Stimulated activated CD4-positive, alpha-beta T cell treated with anti-CD3 and anti-CD28 coated beads, Interleukin-15, amount 100 ng/mL, for 48 hours (primary cell): ENCODE measurements at regions not wholly inside any gene's neighbourhood (a gene's known extent, or its start where the extent isn't known, plus 50 kb on each side); places are given as distances from the start of the nearest gene placed in this dataset.

ENCODE experiments used
- DNase-seq, 2 donors: peaks; one replicate each; pipeline ENCODE4 v3.0.0-alpha.2; 2020; ENCODE audit warnings: low read depth in 2 of 2

DNA sequence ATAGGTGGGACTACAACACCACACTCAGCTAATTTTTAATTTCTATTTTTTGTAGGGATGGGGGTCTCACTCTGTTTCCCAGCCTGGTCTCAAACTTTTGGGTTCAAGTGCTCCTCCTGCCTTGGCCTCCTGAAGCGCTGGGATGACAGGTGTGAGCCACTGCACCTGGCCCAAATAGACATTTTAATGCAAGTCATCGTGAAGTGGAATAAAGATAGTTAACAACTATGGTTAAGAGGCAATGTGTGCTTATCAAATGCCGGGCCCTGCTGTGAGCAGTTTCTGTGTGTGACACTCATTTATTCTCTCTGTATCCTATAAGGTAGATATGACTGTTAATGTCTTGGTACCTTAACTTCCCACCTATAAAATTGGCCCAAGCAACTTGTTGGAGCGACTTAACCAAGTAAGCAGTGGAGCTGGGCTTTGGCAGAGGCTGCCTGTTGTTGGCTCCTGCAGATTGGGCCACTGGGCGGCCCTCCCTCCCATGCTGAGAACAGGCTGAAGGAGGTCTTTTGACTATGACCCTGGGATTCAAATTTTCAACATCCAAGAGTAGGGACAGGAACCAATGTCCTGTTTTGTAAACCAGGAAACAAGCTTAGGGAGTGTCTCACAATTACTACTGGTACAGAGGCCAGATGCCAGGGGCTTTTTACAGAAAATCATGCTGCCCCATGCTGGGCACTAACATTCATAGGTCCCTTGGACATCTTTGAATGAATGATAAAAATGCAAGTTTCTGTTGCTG, 450.7 kb downstream of the TSHZ3 start:
- DNase-seq, result no peak

DNA sequence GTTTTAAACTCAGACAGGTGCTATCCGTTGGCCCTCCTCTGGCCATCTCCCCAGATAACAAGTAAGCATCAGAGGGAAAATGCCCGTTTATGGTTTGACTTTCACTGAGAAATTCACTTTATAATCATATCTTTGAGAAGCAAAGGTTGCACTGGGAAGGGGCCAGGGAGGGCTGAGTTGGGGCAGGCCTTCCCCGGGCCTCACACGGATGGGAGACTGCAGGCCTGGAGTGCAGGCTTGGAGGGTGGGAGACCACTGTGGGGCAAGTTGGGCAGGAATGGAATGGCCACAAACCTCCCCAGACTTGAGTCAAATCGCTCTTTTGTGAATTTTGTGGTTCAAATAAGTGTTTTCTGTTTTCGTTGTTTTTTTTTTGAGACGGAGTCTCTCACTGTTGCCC, 451.7 kb downstream of the TSHZ3 start:
- no peak for DNase-seq

DNA sequence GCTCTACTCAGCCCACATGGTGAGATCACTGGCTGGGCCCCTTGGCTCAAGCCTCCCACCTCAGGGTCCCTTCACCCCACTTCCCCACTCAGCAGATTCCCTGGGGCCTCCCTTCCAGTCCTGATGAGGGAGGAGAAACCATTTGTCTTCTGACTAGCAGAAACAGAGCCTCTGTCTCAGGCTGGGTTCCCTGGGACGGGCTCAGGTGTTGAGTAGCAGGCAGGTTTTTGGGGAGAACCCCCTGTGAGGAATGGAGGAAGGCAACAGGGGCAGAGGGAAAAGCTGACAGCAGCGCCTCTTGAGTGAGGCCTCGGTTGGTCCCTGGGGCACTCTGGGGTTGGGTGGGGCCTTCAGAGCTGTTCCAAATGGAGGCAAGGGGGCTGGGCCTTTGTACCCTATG, 452.2 kb downstream of the TSHZ3 start:
- DNase-seq, result no peak

DNA sequence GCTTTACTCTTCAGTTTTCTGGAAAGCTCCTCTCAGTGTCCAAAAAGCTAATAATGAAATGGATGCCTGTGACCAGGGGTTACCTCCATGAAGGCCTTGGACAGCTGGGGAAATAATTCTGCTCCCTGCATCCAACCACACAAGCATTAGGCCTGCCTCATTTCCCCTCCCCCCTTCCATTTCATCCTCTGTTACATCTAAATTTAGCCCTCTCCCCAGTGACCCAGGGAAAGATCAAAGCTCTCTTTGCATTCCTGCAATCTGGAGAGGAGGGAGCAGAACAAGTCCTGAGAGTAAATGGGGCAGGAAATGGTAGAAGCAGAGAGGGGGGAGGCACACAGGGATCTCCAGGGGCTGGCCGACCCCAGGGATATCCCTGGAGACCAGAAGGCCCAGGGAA, 452.7 kb downstream of the TSHZ3 start:
- DNase-seq, result no peak

DNA sequence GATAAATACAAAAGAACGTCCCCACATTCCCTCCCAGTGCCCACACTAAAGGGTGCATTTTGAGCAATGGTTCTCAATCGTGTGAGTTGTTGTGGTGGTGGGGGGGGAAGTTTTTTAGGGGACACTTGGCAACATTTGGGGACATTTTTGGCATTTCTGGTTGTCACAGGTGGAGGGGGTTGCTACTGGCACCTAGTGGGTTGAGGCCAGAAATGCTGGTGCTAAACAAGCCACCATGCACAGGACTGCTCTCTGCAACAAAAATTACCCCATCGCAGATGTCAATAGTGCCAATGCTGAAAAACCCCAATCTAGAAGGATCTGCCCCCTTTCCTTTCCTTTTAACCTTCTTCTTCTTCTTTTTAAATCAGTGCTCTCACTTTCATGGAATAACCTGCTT, 453.3 kb downstream of the TSHZ3 start:
- no peak for DNase-seq

DNA sequence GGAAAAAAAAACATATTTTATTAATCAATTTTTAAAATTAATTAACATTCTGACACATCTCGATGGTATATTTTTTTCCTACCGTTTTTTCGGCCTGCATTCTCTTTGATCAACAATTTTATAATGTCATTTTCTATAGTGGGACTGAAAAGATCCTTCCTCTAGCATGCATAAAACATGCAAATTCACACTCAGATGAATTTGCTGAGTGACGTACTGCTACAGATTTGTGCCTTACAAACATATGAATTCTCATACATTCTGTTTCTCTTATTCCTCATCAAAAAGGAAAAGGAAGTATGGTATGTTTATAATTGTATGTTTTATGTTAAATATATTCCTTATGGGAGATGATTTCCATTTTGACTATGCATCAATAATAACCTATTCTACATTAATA, 458.2 kb downstream of the TSHZ3 start:
- DNase-seq, result no peak

DNA sequence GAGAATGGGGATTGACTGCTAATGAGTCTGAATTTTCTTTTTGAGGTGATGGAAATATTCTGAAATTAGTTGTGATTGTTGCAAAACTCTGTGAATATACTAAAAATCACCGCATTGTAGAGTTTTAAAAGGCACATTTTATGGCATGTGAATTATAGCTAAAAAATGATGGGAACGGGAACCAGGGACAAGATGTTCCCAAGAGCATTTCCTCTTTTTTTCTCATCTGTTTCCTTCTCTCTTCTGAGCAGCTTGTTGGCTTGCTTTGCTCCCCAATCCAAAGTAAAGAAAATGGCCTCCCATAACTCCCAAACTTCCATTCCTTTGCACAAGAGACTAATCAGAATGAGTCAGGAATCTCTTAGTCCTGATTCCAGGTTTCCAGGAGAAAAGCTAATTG, 459.2 kb downstream of the TSHZ3 start:
- DNase-seq, result no peak

DNA sequence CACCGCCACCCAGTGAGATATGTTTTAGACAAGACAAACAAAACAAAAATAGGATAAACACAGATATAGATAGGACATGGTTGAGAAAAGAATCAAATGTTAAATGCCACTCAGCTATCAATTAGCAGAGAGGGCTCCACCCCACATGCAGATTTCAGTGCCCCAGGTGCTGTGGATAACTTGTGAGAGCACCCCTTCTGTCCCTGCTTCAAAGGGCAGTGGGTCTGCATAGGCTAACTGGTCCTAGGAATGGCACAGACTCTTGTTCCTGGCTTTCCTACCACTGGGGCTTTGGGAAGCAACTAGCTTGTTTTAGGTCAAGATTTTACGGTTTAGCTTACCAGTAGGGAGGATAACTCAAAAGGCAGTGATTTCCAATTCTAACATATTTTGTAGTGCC, 460.3 kb downstream of the TSHZ3 start:
- no peak for DNase-seq

DNA sequence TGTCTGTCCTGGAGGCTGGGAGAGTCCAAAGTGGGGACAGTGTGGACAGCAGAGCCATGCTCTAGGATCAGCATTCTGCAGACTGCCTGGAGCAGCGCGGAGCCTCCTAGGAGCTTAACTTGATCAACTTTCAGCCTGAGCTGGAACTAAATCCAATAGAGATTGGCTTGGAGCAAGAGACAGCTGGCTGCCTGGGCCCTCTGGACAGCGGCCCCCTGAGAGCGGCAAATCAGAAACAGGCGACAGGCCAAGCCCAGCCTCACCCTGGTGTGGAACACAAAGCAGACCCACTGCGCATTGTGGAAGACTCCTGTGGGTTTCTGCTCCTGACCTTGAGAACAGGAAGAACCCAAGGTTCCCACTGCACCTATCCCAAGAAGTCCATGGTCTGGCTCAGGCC, 462.2 kb downstream of the TSHZ3 start:
- no peak for DNase-seq

DNA sequence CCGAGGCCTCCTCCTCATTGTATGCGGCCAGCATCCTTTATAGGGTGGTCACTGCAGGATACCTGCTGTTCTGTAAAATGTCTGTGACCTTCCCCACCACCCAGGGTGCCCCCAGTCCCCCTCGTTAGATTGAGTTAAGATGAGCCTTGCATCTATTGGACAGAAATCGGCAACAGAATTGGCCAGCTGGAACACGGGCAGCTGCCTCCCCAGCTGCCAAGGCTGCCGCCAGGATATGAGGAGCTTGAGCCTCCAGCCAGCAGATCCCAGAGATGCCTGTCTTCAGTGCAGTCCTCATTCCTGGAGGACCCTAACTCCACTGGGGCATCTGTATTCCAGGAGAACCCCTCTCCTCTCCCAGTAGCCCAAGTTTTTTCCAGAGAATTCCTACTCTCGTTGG, 463.0 kb downstream of the TSHZ3 start:
- DNase-seq, result no peak

DNA sequence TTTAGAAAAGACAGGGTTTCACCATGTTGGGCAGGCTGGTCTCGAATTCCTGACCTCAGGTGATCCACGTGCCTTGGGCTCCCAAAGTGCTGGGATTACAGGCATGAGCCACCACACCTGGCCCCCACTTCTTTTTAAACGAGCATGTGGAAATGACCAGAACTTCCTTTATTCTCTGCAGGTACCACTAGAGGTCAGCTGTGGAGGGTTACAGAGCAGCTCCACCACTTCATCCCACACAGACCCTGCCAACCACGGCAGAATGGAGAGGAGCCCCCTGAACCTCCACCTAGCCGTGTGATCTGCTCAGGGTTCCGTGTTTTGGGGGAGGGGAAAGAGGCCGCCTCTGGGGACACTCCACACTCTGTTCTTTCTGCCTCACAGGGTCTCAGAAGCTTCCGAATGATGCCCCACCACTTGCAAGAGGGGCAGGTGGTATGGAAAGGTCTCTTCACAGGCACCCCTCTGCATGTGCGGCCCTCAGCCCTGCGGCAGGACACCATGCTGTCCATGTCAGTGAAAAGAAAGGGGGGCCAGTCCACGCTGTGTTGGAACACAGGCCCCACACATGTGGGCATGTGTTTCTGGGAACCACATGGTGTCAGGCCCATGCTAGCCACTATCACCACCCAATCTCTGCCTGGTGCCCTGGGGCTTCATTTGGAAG, 465.0 kb downstream of the TSHZ3 start:
- no peak for DNase-seq

DNA sequence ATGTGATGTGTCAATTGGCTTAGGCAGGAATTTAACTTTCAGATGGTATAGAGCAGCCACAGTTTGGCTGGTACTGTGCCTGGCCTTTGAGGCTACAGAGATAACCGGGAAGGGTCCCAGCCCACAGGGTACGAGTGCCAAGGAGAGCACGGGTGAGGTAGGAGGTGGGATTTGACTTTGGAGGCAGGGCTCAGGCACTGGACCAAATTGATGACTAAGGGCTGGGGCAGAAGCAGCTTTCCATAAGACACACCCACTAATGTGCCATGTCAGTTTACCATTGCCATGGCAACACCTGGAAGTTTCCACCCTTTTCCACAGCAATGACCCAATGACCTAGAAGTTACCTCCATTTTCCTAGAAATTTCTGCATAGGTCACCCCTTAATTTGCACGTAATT, 466.2 kb downstream of the TSHZ3 start:
- DNase-seq, result no peak

DNA sequence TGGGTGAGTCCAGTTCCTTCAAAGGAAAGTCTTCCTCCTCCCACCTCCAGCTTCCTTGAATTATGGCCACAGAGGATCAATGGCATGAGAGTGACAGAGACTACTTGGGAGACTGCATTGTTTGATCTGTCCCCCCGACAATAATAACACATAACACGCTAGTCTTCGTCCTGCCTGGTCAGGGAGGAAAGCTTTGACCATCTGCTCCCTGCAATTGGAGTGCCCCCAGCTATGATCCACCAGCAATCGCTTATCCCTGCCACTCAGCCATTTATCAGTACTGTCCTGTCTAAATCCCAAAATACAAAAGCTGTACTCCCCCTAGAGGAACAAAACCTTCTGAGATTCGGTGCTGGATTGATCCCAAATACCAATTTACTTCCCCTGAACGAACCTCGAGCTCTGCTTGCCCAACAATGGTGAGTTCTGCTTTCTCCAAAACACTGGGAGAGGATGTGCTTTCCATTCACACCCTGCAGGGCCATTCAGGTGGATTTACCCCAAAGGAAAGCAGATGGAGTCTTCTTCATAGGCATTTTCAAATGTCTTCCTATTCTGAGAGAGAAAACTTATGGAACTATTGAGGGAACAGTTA, 466.7 kb downstream of the TSHZ3 start:
- no peak for DNase-seq

DNA sequence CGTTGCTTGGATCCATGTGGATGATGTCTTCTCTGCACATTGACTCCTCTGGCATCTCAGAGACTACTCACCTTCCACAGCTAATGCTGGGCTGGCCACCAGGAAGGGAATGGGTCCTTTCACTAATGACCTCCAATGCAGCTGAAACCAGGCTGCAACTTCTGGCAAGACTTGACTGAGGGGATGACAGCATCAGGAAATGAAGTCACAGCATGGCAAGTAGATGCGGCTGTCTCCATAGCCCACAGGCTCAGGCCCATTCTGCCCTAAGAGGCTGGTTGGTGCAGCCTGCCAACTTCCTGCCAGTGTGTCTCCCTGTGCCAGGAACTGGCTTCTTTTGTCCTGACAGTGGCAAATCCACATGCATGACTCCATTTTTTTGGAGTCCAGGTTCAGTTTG, 467.3 kb downstream of the TSHZ3 start:
- no peak for DNase-seq

DNA sequence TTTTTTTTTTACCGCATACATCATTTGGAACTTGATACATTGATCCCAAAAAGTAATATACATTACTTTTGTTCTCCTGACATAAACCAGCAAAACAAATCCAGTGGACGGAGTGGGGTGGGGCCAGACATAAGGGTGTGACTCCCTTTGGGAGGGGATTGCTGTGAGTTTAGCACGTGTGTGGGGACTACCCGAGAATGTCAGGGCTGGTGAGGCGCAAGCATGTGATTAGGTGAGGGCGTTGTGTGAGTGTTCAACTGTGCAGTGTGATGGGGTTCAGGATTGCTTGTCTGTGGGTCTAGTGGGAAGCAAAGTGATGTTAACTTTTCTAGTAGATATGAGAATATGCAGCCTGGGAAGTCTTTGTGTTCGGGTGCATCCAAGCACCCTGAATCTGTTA, 468.0 kb downstream of the TSHZ3 start:
- no peak for DNase-seq

DNA sequence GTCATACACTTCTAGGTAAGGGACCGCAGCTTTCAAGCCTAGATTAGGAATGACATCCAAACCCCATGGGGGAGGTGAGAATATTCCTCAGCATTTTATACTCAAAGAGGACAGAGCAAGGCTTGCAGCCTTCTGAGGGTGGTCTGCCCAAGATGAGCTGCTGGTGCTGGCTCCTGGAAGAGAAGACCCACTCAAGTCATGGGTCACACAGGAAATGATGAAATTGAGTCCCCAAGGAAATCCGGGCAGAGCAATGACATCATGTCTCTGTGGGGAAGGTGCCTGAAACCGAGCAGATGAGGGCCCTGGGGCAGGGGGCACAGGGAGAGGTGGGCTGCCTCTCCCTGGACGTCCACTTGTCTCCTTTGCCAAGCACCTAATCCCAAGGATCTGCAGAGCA, 468.7 kb downstream of the TSHZ3 start:
- no peak for DNase-seq

DNA sequence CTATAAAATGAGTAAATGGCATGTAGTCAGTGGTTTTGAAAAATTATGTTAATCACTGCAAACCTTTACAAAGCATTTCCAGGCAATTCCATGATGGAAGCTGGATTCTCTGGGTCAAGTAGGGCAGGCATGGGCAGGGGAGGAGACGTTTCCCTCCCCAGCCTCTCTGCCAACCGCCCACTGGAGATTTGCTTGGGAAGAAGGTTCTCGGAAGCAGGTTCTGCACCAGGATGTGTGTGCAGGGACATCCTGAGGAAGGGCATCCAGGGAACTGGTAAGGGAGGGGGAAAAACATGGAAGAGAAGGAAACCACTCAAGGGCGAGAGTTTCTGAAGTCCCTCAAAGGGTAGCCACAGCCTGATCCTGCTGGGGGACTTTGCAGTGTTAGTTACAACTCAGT, 469.1 kb downstream of the TSHZ3 start:
- no peak for DNase-seq

DNA sequence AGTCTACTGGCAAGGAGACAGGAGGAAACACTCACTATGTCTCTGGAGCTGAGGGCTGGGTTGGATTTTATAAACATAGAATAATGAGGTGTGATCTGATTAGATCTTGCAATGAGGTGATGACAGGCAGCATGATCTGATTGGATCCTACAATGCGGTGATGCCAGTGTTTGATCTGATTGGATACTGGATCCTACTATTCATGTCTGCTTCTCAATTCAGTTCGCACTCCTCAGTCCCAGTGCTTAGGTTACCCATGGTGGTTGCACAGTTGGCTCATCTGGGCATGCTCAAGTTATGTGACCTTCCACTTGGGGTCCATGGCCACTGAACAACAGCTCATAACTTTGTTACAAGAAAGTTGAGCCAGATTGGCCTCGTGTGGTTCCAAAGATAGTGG, 469.5 kb downstream of the TSHZ3 start:
- DNase-seq, result no peak

DNA sequence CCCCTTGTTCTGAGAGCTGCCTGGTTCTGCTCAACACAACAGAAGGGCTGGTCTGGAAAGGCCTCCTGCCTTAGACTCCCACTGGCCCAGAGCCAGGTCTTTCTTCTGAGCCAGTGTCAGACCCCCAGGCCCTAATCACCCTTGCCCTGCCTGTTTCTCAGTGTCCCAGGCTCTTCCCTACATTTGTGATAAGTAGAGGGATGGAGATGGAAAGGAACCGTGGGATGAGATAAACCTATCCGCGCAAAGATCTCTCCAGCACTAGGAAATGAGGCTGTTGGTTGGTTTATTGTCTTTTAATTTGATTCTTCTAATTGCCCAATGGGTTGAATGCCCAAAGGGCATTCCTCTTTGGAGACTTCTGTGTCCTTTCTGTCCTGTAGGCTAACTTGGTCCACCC, 470.0 kb downstream of the TSHZ3 start:
- no peak for DNase-seq

DNA sequence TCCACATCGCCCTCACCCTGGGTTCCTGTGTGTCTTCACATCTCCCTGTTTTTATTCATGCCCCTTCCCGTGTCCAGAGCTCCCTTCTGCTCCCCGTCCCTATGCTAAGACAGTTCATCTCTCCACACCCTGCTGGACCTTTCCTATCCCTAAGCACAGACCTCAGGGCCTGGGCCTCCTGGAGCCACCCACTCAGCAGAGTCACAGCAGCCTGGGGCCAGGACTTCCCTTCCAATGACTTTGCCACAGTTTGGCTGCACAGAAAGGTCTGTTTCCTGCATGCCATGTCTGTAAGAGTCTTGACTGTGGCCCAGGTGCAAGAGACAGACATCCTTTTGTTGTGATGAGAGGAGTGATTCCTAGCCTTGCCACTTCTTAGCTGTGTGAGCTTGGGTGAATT, 470.7 kb downstream of the TSHZ3 start:
- DNase-seq, result no peak

DNA sequence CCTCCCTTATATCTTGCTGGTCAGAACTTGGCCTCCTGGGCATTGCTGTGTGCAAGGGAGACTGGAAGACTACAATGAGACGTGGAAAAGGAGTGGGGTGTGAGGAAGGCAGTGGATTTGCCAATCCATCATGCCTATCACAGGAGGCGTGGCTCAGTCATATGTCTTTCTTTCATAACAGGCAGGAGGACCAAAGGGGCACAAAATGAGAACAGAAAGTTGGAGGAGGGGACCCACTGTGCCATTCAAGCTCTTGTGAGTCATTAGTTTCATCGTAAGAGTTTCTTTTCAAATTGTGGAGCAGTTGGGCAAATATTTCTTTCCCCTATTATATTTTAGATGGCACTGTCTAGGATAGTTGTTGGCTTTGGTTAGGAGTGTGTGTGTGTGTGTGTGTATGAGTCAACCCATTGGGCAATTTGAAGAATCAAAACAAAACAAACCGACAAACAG, 471.5 kb downstream of the TSHZ3 start:
- DNase-seq, result no peak

DNA sequence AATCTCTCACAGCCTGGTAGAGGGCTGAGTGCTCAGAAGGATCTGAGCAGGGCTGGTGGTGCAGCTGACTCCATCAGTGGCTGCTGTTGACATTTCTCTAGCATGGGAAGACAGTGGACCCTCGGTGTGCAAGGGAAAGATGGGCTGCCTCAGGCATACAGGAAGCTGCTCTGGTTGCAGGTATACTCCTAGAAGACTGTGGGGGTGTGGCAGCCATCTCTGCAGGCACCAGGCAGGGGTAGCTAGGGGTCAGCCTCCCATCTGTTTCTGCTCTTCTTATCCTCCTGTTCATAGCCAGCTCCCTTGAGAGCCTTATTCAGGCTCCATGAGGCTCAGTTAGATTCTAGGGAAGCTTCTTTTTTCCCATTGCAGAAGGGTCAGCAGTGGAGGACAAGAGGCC, 475.5 kb downstream of the TSHZ3 start:
- DNase-seq, result no peak

DNA sequence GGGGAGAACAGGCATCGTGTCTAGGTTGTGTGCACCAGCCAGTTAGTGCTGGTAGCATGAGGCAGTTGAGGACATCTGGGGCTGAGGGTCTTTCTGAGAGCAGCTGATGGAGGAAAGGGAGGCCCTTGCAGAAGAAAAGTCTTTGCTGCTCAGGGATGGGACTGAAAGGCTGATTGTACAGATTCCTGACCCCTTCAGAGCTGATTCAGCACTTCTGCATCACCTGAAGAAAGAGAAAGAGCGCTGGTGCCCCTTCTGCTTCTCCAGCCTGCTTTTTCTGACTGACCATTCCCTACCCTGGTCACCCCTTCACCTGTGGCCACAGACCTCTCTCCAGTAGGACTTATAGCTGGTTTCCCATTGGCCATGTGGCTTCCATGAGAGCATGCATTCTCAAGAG, 476.2 kb downstream of the TSHZ3 start:
- DNase-seq, result no peak
